ENCODE measurements at regions not wholly inside any gene's neighbourhood (a gene's known extent, or its start where the extent isn't known, plus 50 kb on each side); places are given as distances from the start of the nearest gene placed in this dataset.
"Not testable (repeated sequence)": the region's sequence is repeated elsewhere in the genome, so short reads cannot be mapped to it uniquely, and the experiment has no call there.

DNA sequence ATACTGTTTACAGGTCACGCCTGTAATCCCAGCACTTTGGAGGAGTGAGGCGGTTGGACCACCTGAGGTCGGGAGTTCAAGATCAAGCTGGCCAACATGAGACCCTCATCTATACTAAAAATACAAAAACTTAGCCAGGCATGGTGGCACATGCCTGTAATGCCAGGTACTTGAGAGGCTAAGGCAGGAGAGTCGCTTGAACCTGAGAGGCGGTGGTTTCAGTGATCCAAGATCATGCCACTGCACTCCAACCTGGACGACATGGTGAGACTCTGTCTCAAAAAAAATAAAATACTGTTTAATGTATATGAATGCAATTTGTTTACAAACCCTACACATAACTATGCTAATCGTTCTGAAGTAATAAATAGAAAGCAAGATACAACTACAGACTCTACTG lies 102.4 kb downstream of the ZNF486 start:
- Mint-ChIP-seq H3K4me3 (ENCODE audit: unreplicated experiment) (no peak overlapping the region), H3K9me3 (ENCODE audit: low read depth) (peaks cover 17% of the 10 kb centered on the region), H3K27me3 (ENCODE audit: low read depth) (no peaks in the 10 kb centered on the region), H3K27ac (ENCODE audit: unreplicated experiment) (no peak overlapping the region), H3K36me3 (ENCODE audit: low read depth) (no peaks in the 10 kb centered on the region), H3K4me1 (ENCODE audit: low read depth) (no peaks in the 10 kb centered on the region)
- TF ChIP-seq, protein P1, sequence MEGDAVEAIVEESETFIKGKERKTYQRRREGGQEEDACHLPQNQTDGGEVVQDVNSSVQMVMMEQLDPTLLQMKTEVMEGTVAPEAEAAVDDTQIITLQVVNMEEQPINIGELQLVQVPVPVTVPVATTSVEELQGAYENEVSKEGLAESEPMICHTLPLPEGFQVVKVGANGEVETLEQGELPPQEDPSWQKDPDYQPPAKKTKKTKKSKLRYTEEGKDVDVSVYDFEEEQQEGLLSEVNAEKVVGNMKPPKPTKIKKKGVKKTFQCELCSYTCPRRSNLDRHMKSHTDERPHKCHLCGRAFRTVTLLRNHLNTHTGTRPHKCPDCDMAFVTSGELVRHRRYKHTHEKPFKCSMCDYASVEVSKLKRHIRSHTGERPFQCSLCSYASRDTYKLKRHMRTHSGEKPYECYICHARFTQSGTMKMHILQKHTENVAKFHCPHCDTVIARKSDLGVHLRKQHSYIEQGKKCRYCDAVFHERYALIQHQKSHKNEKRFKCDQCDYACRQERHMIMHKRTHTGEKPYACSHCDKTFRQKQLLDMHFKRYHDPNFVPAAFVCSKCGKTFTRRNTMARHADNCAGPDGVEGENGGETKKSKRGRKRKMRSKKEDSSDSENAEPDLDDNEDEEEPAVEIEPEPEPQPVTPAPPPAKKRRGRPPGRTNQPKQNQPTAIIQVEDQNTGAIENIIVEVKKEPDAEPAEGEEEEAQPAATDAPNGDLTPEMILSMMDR (IDR thresholded peaks at IDR 0.05): no peak
- no peak for DNase-seq (ENCODE audit: low spot score)

DNA sequence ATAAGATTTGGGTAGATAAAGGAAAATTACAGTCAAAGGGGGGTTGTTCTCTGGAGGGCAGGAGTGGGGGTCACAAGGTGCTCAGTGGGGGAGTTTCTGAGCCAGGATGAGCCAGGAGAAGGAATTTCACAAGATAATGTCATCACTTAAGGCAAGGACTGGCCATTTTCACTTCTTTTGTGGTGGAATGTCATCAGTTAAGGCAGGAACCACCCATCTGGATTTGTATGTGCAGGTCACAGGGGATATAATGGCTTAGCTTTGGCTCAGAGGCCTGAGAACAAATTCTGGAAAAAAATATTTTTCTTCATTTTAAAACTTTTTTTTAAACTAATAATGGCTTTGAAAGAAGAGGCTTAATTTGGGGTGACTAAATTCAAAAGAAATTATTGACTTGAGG lies 94.5 kb downstream of the ZNF486 start:
- not testable (repeated sequence) for H3K4me3 Mint-ChIP-seq (ENCODE audit: unreplicated experiment)

DNA sequence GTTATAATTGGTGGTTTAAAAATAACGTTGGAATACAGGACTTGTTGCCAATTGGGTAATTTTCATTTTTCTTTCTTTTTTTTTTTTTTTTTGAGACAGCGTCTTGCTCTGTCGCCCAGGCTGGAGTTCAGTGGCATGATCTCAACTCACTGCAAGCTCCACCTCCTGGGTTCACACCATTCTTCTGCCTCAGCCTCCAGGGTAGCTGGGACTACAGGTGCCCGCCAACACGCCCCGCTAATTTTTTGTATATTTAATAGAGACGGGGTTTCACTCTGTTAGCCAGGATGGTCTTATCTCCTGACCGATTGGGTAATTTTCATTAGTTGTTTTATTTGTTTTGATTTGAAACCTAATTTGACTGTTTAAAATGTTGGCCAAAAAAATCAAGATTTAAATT lies 93.7 kb downstream of the ZNF486 start:
- peaks cover 37% of the 10 kb centered on the region for H3K9me3 Mint-ChIP-seq (ENCODE audit: low read depth)
- H3K27ac Mint-ChIP-seq (ENCODE audit: unreplicated experiment); DNase-seq (ENCODE audit: low spot score); H3K36me3 Mint-ChIP-seq (ENCODE audit: low read depth); H3K4me1 Mint-ChIP-seq (ENCODE audit: low read depth); H3K27me3 Mint-ChIP-seq (ENCODE audit: low read depth); H3K4me3 Mint-ChIP-seq (ENCODE audit: unreplicated experiment): not testable (repeated sequence)

More for the DNA sequence above, 94.5 kb downstream of the ZNF486 start:
- not testable (repeated sequence) for H3K4me1 Mint-ChIP-seq (ENCODE audit: low read depth); H3K27ac Mint-ChIP-seq (ENCODE audit: unreplicated experiment); DNase-seq (ENCODE audit: low spot score); H3K36me3 Mint-ChIP-seq (ENCODE audit: low read depth); H3K27me3 Mint-ChIP-seq (ENCODE audit: low read depth)
- peaks cover 33% of the 10 kb centered on the region for H3K9me3 Mint-ChIP-seq (ENCODE audit: low read depth)

DNA sequence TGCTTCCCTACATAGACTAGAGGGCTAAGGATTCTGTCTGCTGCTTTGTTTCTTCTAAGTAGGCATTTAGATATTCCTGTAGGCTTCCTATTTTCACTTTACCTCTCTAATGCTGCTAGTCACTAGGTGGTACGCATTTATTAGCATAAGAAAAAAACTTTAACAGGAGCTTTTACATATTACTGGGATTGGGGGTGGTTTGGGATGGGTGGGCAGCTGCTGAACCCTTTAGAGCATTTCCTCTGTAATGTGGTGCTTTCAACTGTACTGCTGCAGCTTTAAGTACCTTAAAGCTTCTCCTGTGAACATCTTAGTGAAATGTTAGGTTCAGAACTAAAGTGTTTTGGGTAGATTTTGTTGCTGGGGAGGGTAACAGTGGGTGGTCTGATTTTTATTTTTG lies 92.6 kb downstream of the ZNF486 start:
- Mint-ChIP-seq H3K4me3 (ENCODE audit: unreplicated experiment) (no peak overlapping the region), H3K4me1 (ENCODE audit: low read depth) (no peaks in the 10 kb centered on the region), H3K27me3 (ENCODE audit: low read depth) (no peaks in the 10 kb centered on the region), H3K36me3 (ENCODE audit: low read depth) (no peaks in the 10 kb centered on the region), H3K9me3 (ENCODE audit: low read depth) (peaks cover 36% of the 10 kb centered on the region), H3K27ac (ENCODE audit: unreplicated experiment) (no peak overlapping the region)
- no peak for DNase-seq (ENCODE audit: low spot score)
- TF ChIP-seq, protein P1 (IDR thresholded peaks at IDR 0.05): no peak

DNA sequence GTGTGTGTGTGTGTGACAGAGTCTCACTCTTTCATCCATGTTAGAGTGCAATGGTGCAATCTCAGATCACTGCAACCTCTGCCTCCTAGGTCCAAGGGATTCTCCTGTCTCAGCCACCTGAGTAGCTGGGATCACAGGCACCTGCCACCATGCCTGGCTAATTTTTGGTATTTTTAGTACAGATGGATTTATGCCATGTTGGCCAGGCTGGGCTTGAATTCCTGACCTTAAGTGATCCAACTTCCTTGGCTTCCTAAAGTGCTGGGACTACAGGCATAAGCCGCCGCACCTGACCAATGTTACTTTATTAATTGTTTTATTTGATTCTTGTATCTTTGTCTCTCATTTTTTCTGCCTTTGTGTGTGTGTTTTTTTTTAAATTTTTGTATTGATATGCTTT lies 89.6 kb downstream of the ZNF486 start:
- no peaks in the 10 kb centered on the region for H3K4me1 Mint-ChIP-seq (ENCODE audit: low read depth)
- H3K9me3 Mint-ChIP-seq (ENCODE audit: low read depth): peaks cover 37% of the 10 kb centered on the region
- no peaks in the 10 kb centered on the region for H3K27me3 Mint-ChIP-seq (ENCODE audit: low read depth)
- no peaks in the 10 kb centered on the region for H3K36me3 Mint-ChIP-seq (ENCODE audit: low read depth)
- TF ChIP-seq, protein P1 (IDR thresholded peaks at IDR 0.05): no peak
- DNase-seq (ENCODE audit: low spot score): no peak
- H3K27ac Mint-ChIP-seq (ENCODE audit: unreplicated experiment): no peak overlapping the region
- no peak overlapping the region for H3K4me3 Mint-ChIP-seq (ENCODE audit: unreplicated experiment)

DNA sequence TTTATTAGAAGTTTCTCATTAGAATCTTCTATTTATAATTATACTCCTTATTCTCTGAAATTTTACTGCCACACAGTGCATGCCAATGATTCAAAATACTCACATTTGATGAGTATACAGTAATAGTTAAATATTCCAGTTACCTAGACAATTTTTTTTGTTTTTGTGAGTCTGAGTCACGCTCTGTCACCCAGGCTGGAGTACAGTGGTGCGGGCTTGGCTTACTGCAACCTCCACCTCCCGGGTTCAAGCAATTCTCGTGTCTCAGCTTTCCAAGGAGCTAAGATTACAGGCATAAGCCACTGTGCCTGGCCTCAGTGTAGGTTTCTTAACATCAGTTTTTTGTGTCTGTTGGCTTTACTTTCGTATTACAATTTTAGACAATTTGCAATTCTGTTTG lies 87.1 kb downstream of the ZNF486 start:
- Mint-ChIP-seq H3K9me3 (ENCODE audit: low read depth) (peaks cover 28% of the 10 kb centered on the region), H3K4me1 (ENCODE audit: low read depth) (no peaks in the 10 kb centered on the region), H3K36me3 (ENCODE audit: low read depth) (no peaks in the 10 kb centered on the region), H3K27me3 (ENCODE audit: low read depth) (no peaks in the 10 kb centered on the region), H3K4me3 (ENCODE audit: unreplicated experiment) (no peak overlapping the region), H3K27ac (ENCODE audit: unreplicated experiment) (no peak overlapping the region)
- no peak for DNase-seq (ENCODE audit: low spot score)
- TF ChIP-seq, protein P1 (IDR thresholded peaks at IDR 0.05): no peak

Measured in chondrocyte (in vitro differentiated cells).